Uterus (tissue), 2 donors: ENCODE measurements at regions not wholly inside any gene's neighbourhood (a gene's known extent, or its start where the extent isn't known, plus 50 kb on each side); places are given as distances from the start of the nearest gene placed in this dataset.

Source experiments
- CTCF ChIP-seq, 4 experiments: fragments of 200-600 bp in 2 of 4; fragments of 450-650 bp in 2 of 4; sonication (generic) in 2 of 4; IDR thresholded peaks; one replicate each; pipeline ENCODE4 v1.5.1; 2016 to 2019; ENCODE audit warnings: antibody characterized with exemption in 4 of 4, mild to moderate bottlenecking in 2 of 4, moderate library complexity in 1 of 4
- POLR2A ChIP-seq, 2 donors: fragments of 450-650 bp; IDR thresholded peaks; one replicate each; pipeline ENCODE4 v1.6.1; 2016; ENCODE audit warnings: antibody characterized with exemption in 2 of 2, mild to moderate bottlenecking in 1 of 2, moderate library complexity in 1 of 2

GRCh38 chr6:65786815-65787214 is 79.8 kb upstream of the EYS start:
- no peak for TF ChIP-seq CTCF (IDR thresholded peaks at IDR 0.05)
- no peak for TF ChIP-seq POLR2A (IDR thresholded peaks at IDR 0.05)
